Peyer's patch (tissue), 4 donors: ENCODE measurements at regions not wholly inside any gene's neighbourhood (a gene's known extent, or its start where the extent isn't known, plus 50 kb on each side); places are given as distances from the start of the nearest gene placed in this dataset.

Experiments
- POLR2A ChIP-seq, 2 donors: fragments of 450-650 bp; IDR thresholded peaks; one replicate each; pipeline ENCODE4 v1.5.1; 2017; ENCODE audit warnings: antibody characterized with exemption in 2 of 2, mild to moderate bottlenecking in 2 of 2, moderate library complexity in 2 of 2
- TF ChIP-seq, protein P1 (sequence below), 6 experiments: fragments of 450-650 bp in 4 of 6; fragments of 200-600 bp in 2 of 6; sonication (generic) in 1 of 6; IDR thresholded peaks; one replicate each; pipeline ENCODE4 v1.5.1; 2017 to 2019; ENCODE audit warnings: antibody characterized with exemption in 6 of 6, mild to moderate bottlenecking in 3 of 6, moderate library complexity in 1 of 6

DNA sequence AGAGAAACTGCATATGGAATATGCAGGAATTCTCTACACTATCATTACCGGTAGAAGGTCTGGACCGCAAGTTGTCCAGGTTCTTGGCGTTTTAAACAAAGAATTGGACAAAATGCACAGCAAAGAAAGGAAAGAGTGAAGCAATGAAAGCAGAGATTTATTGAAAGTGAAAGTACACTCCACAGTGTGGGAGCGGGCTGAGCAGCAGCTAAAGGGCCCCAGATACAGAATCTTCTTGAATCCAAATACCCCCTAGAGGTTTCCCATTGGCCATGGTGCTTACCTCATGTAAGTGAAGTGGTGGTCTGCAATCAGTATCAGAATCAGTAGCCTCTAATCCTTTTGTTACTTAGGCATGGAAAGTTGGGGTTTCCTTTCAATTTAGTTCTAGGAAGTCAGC is 178.5 kb upstream of the IRX3 start:
- TF ChIP-seq, protein P1, sequence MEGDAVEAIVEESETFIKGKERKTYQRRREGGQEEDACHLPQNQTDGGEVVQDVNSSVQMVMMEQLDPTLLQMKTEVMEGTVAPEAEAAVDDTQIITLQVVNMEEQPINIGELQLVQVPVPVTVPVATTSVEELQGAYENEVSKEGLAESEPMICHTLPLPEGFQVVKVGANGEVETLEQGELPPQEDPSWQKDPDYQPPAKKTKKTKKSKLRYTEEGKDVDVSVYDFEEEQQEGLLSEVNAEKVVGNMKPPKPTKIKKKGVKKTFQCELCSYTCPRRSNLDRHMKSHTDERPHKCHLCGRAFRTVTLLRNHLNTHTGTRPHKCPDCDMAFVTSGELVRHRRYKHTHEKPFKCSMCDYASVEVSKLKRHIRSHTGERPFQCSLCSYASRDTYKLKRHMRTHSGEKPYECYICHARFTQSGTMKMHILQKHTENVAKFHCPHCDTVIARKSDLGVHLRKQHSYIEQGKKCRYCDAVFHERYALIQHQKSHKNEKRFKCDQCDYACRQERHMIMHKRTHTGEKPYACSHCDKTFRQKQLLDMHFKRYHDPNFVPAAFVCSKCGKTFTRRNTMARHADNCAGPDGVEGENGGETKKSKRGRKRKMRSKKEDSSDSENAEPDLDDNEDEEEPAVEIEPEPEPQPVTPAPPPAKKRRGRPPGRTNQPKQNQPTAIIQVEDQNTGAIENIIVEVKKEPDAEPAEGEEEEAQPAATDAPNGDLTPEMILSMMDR (IDR thresholded peaks at IDR 0.05): no peak
- no peak for TF ChIP-seq POLR2A (IDR thresholded peaks at IDR 0.05)
